ENCODE measurements at regions not wholly inside any gene's neighbourhood (a gene's known extent, or its start where the extent isn't known, plus 50 kb on each side); places are given as distances from the start of the nearest gene placed in this dataset.

GRCh38 chr17:54784305-54784704 is 116.3 kb upstream of the TOM1L1 start:
- TF ChIP-seq CTCF (conservative IDR thresholded peaks at IDR 0.05 in 1 of 2, IDR thresholded peaks at IDR 0.05 in 1 of 2; ENCODE audit: low read depth in 1 of 2, low read length in 2 of 2) (no peak), EZH2 (IDR thresholded peaks at IDR 0.05; ENCODE audit: low read length, missing control alignments) (no peak)
